Astrocyte of the cerebellum (primary cell): ENCODE measurements at regions not wholly inside any gene's neighbourhood (a gene's known extent, or its start where the extent isn't known, plus 50 kb on each side); places are given as distances from the start of the nearest gene placed in this dataset.

ENCODE experiments used
- DNase-seq: peaks from one replicate; pipeline ENCODE4 v3.0.0-alpha.2; 2011; ENCODE audit warnings: low read depth
- H3K4me3 ChIP-seq: 2 replicates; pipeline ENCODE4 v1.5.1; 2011; ENCODE audit warnings: mild to moderate bottlenecking, low read depth, low read length, moderate library complexity
- in situ Hi-C: cut with HindIII; loops from 2 replicates; pipeline ENCODE4 v1.10.0; 2017; ENCODE audit warnings: low sequenced_read_pairs
- TF ChIP-seq, protein P1 (sequence below): IDR thresholded peaks from 2 replicates; pipeline ENCODE4 v1.5.1; 2012; ENCODE audit warnings: low read length, low read depth, moderate library complexity, mild to moderate bottlenecking; ENCODE audit errors: missing control alignments

GRCh38 chr5:102594192-102594591 lies 95.4 kb upstream of the SLCO6A1 start:
- TF ChIP-seq, protein P1, sequence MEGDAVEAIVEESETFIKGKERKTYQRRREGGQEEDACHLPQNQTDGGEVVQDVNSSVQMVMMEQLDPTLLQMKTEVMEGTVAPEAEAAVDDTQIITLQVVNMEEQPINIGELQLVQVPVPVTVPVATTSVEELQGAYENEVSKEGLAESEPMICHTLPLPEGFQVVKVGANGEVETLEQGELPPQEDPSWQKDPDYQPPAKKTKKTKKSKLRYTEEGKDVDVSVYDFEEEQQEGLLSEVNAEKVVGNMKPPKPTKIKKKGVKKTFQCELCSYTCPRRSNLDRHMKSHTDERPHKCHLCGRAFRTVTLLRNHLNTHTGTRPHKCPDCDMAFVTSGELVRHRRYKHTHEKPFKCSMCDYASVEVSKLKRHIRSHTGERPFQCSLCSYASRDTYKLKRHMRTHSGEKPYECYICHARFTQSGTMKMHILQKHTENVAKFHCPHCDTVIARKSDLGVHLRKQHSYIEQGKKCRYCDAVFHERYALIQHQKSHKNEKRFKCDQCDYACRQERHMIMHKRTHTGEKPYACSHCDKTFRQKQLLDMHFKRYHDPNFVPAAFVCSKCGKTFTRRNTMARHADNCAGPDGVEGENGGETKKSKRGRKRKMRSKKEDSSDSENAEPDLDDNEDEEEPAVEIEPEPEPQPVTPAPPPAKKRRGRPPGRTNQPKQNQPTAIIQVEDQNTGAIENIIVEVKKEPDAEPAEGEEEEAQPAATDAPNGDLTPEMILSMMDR, result no peak
- in situ Hi-C loops, result no loop called here
- no peak for DNase-seq
- H3K4me3 ChIP-seq, result no peak overlapping the region

GRCh38 chr5:102595332-102595731 lies 96.5 kb upstream of the SLCO6A1 start:
- no peak for DNase-seq
- in situ Hi-C loops, result no loop called here
- H3K4me3 ChIP-seq, result no peak overlapping the region
- TF ChIP-seq, protein P1, result no peak

- no peak for DNase-seq
- TF ChIP-seq, protein P1, result no peak
- in situ Hi-C loops, result no loop called here
- no peak overlapping the region for H3K4me3 ChIP-seq
Measured at GRCh38 chr5:102596113-102596512, 97.3 kb upstream of the SLCO6A1 start.

DNA sequence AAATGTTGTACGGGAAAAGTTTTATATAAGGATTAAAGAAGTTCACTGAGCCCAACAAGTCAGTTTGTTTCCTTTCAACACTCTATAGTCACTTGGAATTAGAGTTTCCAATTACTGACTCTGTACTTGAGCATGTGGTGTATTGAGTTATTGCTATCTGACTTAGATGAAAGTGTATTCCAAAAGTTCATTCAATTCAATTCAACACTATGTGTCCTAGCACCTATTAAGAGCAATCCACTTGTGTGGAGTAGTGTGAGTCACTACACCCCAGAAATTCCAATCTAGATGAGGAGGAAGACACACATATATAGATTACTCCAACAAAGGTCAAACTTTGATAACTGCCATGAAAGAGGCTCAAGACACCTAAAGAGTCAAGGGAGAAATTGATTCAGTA lies 98.2 kb upstream of the SLCO6A1 start:
- DNase-seq, result no peak
- in situ Hi-C loops, result no loop called here
- TF ChIP-seq, protein P1, result no peak
- H3K4me3 ChIP-seq, result no peak overlapping the region

DNA sequence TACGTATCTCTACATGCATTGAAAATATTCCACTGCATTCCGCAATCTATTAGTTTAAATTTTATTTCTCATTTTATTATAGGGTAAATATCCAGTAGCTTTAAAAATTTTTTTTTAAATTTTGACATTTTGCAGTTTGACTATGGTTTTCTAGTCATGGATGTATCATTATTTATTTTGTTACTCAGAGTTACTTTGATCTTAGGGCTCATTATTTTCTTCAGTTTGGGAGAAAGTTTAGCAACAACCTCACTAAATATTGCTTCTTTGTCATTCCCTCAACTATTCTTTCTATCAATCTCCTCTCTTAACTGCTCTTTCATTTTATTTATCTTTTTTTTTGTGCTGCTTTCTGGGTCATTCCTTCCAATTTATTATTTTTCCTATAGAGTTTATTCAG lies 100.5 kb upstream of the SLCO6A1 start:
- DNase-seq, result no peak
- H3K4me3 ChIP-seq, result no peak overlapping the region
- TF ChIP-seq, protein P1, result no peak
- in situ Hi-C loops, result no loop called here

DNA sequence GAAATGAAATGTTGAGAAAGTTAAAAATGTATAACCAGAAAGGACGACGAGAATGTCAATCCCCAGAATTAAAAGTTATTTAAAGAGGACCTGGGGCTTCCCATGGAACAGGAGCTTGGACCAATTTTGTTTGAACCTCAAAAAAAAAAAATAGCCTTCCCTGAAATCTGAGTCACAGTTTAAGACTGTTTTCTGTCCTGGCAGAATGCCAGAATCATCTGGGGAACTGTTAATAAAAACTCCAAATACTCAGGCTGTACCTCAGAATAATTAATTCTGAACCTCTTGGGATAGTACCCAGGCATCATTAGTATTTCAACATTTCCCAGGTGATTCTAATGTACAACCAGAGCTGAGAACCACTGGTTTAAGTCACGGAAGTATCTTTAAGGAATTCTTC lies 102.2 kb upstream of the SLCO6A1 start:
- in situ Hi-C loops, result no loop called here
- H3K4me3 ChIP-seq, result no peak overlapping the region
- TF ChIP-seq, protein P1, result no peak
- DNase-seq, result no peak

DNA sequence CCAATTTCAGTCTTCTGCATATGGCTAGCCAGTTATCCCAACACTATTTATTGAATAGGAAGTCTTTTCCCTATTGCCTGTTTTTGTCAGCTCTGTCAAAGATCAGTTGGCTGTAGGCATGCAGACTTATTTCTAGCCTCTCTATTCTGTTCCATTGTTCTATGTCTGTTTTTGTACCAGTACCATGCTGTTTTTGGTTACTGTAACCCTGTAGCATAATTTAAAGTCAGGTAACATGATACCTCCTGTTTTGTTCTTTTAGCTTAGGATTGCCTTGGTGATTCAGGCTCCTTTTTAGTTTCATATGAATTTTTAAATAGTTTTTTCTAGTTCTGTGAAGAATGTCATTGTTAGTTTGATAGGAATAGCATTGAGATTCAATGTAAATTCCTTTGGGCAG lies 104.9 kb upstream of the SLCO6A1 start:
- TF ChIP-seq, protein P1, result no peak
- H3K4me3 ChIP-seq, result no peak overlapping the region
- peak; percentile 18 for DNase-seq
- in situ Hi-C loops, result no loop called here
